ENCODE measurements at regions not wholly inside any gene's neighbourhood (a gene's known extent, or its start where the extent isn't known, plus 50 kb on each side); places are given as distances from the start of the nearest gene placed in this dataset.

DNA sequence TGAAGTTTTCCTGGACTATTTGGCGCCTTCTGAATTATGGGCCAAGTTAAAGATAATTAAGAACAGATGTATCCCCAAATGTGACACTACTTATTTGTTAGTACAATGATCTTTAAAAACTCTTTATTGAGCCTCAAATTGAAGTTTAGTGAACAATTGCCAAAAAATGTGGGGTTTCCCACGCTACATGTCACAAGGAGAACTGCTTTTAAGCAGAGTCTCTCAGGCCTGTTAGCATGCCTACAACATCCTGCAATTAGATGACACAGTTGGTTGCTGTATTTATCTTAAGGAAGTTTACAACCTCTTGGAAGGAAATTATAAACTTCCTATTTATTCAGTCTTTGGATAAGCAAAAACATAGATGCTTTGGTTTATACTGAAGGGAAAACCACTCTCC lies 733.0 kb downstream of the TNS3 start:
- Histone ChIP-seq H2AK5ac (ENCODE audit: low read depth, low read length) (no peak overlapping the region), H4K5ac (ENCODE audit: low read depth, low read length) (no peak overlapping the region), H3K9me1 (ENCODE audit: insufficient read depth, low read length) (no peaks in the 10 kb centered on the region), H3K4ac (ENCODE audit: low read depth, low read length) (no peak overlapping the region), H4K8ac (ENCODE audit: low read depth in 2 of 2, low read length in 2 of 2) (no peak overlapping the region), H3K27me3 (ENCODE audit: control insufficient read depth, insufficient read depth, low read length) (no peaks in the 10 kb centered on the region), H4K20me1 (ENCODE audit: insufficient read depth, low read length) (no peaks in the 10 kb centered on the region), H3K4me1 (ENCODE audit: control insufficient read depth, insufficient read depth, low read length) (peaks cover 5% of the 10 kb centered on the region; the same call in 1 of the 2 replicates), H3K9ac (ENCODE audit: low read depth, low read length) (no peak overlapping the region), H2BK120ac (ENCODE audit: low read depth, low read length) (no peak overlapping the region), H3K56ac (ENCODE audit: extremely low read depth, insufficient read depth, low read length) (no peak overlapping the region), H3K18ac (ENCODE audit: low read depth, low read length) (no peak overlapping the region), H2BK15ac (ENCODE audit: low read depth, low read length) (no peak overlapping the region), H3K4me3 (ENCODE audit: insufficient read depth, low read depth, low read length) (no peak overlapping the region), H2BK5ac (ENCODE audit: low read depth, low read length, poor library complexity, severe bottlenecking) (no peak overlapping the region), H3K14ac (replicated peaks; ENCODE audit: low read depth, low read length) (no peak overlapping the region), H3K36me3 (ENCODE audit: control insufficient read depth, insufficient read depth, low read length) (no peaks in the 10 kb centered on the region), H3K4me2 (ENCODE audit: low read depth, low read length) (no peak overlapping the region), H2AK9ac (replicated peaks; ENCODE audit: low read depth, low read length, poor library complexity) (no peak overlapping the region), H3K27ac (ENCODE audit: insufficient read depth, low read length) (no peak overlapping the region), H2AFZ (replicated peaks; ENCODE audit: low read length, poor library complexity) (no peak overlapping the region), H2BK20ac (ENCODE audit: low read depth, low read length) (no peak overlapping the region), H3K23ac (ENCODE audit: low read depth, low read length) (no peak overlapping the region), H3K9me3 (ENCODE audit: control insufficient read depth, insufficient read depth, low read length) (no peaks in the 10 kb centered on the region), H4K91ac (ENCODE audit: insufficient read depth, low read depth, low read length) (no peak overlapping the region), H3K79me1 (ENCODE audit: low read depth in 1 of 2, low read length in 2 of 2) (no peaks in the 10 kb centered on the region)
- POLR2A ChIA-PET (ENCODE audit: unreplicated experiment), result no interaction called here
- CTCF ChIA-PET, result interaction anchor here (0.6 kb wide), 1 partner anchor 480 kb away, joined by 3 read pairs; no protein-coding TSS in a partner anchor
- in situ Hi-C loops (cut with MboI; ENCODE audit: low sequenced_read_pairs) (no loop called here), dilution Hi-C loops (cut with HindIII; ENCODE audit: low sequenced_read_pairs, unreplicated experiment) (no loop called here), intact Hi-C loops (cut with micrococcal nuclease) (no loop called here)
- no peak for TF ChIP-seq CEBPB (IDR thresholded peaks at IDR 0.05; ENCODE audit: low read depth, low read length)
- 60% methylated on average over 1 of the region's 2 CpGs; no CpG with 5 or more reads in 1 of the 2 experiments for WGBS, 2 experiments (ENCODE audit: extremely low coverage in 2 of 2, insufficient read length in 1 of 2)
- ATAC-seq (ENCODE audit: low read depth), result peak; percentile 81
- BruUV-seq (replicated peaks), result no TSS peak
- DNase-seq, result peak; percentile 71

Measured in IMR-90 (cell line).